Stimulated activated CD8-positive, alpha-beta memory T cell treated with anti-CD3 and anti-CD28 coated beads, Interleukin-15, amount 100 ng/mL, for 24 hours (primary cell): ENCODE measurements at regions not wholly inside any gene's neighbourhood (a gene's known extent, or its start where the extent isn't known, plus 50 kb on each side); places are given as distances from the start of the nearest gene placed in this dataset.

Source experiments
- DNase-seq: peaks from one replicate; pipeline ENCODE4 v3.0.0-alpha.2; 2020; ENCODE audit warnings: low read depth

GRCh38 chr9:1267141-1267570 is 217.0 kb downstream of the DMRT2 start:
- no peak for DNase-seq

- no peak for DNase-seq
Measured at GRCh38 chr9:1267581-1267980, 217.4 kb downstream of the DMRT2 start.

- DNase-seq, result no peak
Measured at GRCh38 chr9:1269533-1270315, 219.6 kb downstream of the DMRT2 start.

- no peak for DNase-seq
Measured at GRCh38 chr9:1271367-1271766, 221.2 kb downstream of the DMRT2 start.

GRCh38 chr9:1271786-1272185 is 221.6 kb downstream of the DMRT2 start:
- DNase-seq, result no peak

GRCh38 chr9:1272488-1272887 is 222.3 kb downstream of the DMRT2 start:
- DNase-seq, result no peak

GRCh38 chr9:1273859-1274258 is 223.7 kb downstream of the DMRT2 start:
- DNase-seq, result no peak

- DNase-seq, result no peak
Measured at GRCh38 chr9:1274334-1274733, 224.2 kb downstream of the DMRT2 start.

- no peak for DNase-seq
Measured at GRCh38 chr9:1276474-1276873, 226.3 kb downstream of the DMRT2 start.

- DNase-seq, result no peak
Measured at GRCh38 chr9:1284727-1285126, 234.6 kb downstream of the DMRT2 start.

- DNase-seq, result no peak
Measured at GRCh38 chr9:1285526-1285925, 235.4 kb downstream of the DMRT2 start.

- DNase-seq, result no peak
Measured at GRCh38 chr9:1292384-1292783, 242.2 kb downstream of the DMRT2 start.

- no peak for DNase-seq
Measured at GRCh38 chr9:1294641-1295258, 244.6 kb downstream of the DMRT2 start.

- DNase-seq, result no peak
Measured at GRCh38 chr9:1296331-1296730, 246.2 kb downstream of the DMRT2 start.

GRCh38 chr9:1298046-1298445 is 247.9 kb downstream of the DMRT2 start:
- no peak for DNase-seq

GRCh38 chr9:1300941-1301340 is 250.8 kb downstream of the DMRT2 start:
- DNase-seq, result no peak

- no peak for DNase-seq
Measured at GRCh38 chr9:1303932-1304331, 253.8 kb downstream of the DMRT2 start.

GRCh38 chr9:1311462-1312042 is 261.4 kb downstream of the DMRT2 start:
- no peak for DNase-seq

- no peak for DNase-seq
Measured at GRCh38 chr9:1319436-1319835, 269.3 kb downstream of the DMRT2 start.

GRCh38 chr9:1320051-1320557 is 269.9 kb downstream of the DMRT2 start:
- DNase-seq, result no peak

- DNase-seq, result no peak
Measured at GRCh38 chr9:1320607-1321195, 270.5 kb downstream of the DMRT2 start.

- DNase-seq, result no peak
Measured at GRCh38 chr9:1327467-1327866, 277.3 kb downstream of the DMRT2 start.

- DNase-seq, result no peak
Measured at GRCh38 chr9:1328341-1328740, 278.2 kb downstream of the DMRT2 start.
